ENCODE measurements at regions not wholly inside any gene's neighbourhood (a gene's known extent, or its start where the extent isn't known, plus 50 kb on each side); places are given as distances from the start of the nearest gene placed in this dataset.

- TF ChIP-seq CTCF (IDR thresholded peaks at IDR 0.05): no peak
- TF ChIP-seq POLR2A (IDR thresholded peaks at IDR 0.05): no peak
These were observed 67.1 kb upstream of the ZNF469 start for GRCh38 chr16:88315543-88316105.
